IMR-90 (cell line): ENCODE measurements at regions not wholly inside any gene's neighbourhood (a gene's known extent, or its start where the extent isn't known, plus 50 kb on each side); places are given as distances from the start of the nearest gene placed in this dataset.

Experiments used
- ATAC-seq: fragments of 200-7000 bp; cut with Tn5 transposase; 2 replicates; pipeline ENCODE4 v1.9.1; 2020; ENCODE audit warnings: low read depth, mild to moderate bottlenecking, moderate library complexity
- BruUV-seq: library from RNA; stranded (reverse); fragments of 400-500 nt; replicated peaks from 2 replicates; lab custom pipeline; 2021; lab: Mats Ljungman, UMichigan
- CTCF ChIA-PET: fragments of 300-600 bp; formaldehyde crosslinking; extraction: SDS; loops from one replicate; lab custom pipeline; 2021; ENCODE audit warnings: antibody characterized with exemption; lab: Yijun Ruan, JAX
- POLR2A ChIA-PET: fragments of 300-600 bp; sonication (Branson Sonifier 250); formaldehyde crosslinking; loops from one replicate; lab custom pipeline; 2022; ENCODE audit warnings: antibody characterized with exemption; ENCODE audit not compliant: unreplicated experiment; lab: Charles Lee
- DNase-seq: peaks from one replicate; pipeline ENCODE4 v3.0.0; 2013
- H2AFZ ChIP-seq: replicated peaks from 2 replicates; pipeline ENCODE3; 2013; ENCODE audit warnings: low read length, mild to moderate bottlenecking; ENCODE audit not compliant: poor library complexity
- H2AK5ac ChIP-seq: 2 replicates; pipeline ENCODE4 v1.6.1; 2013; ENCODE audit warnings: low read depth, low read length, inconsistent platforms
- H2AK9ac ChIP-seq: replicated peaks from 2 replicates; pipeline ENCODE3; 2013; ENCODE audit warnings: mild to moderate bottlenecking, low read depth, low read length, moderate library complexity; ENCODE audit not compliant: poor library complexity
- H2BK120ac ChIP-seq: 2 replicates; pipeline ENCODE4 v1.6.1; 2013; ENCODE audit warnings: low read depth, low read length, inconsistent platforms
- H2BK15ac ChIP-seq: 3 replicates; pipeline ENCODE4 v1.6.1; 2013; ENCODE audit warnings: low read depth, low read length, inconsistent platforms
- H2BK20ac ChIP-seq: 2 replicates; pipeline ENCODE4 v1.6.1; 2013; ENCODE audit warnings: low read depth, mild to moderate bottlenecking, inconsistent platforms, low read length, moderate library complexity
- H2BK5ac ChIP-seq: 2 replicates; pipeline ENCODE4 v1.6.1; 2013; ENCODE audit warnings: mild to moderate bottlenecking, low read depth, low read length, inconsistent platforms; ENCODE audit not compliant: poor library complexity, severe bottlenecking
- H3K14ac ChIP-seq: replicated peaks from 2 replicates; pipeline ENCODE4 v1.6.1; 2013; ENCODE audit warnings: low read depth, low read length, inconsistent platforms
- H3K18ac ChIP-seq: 2 replicates; pipeline ENCODE4 v1.6.1; 2013; ENCODE audit warnings: low read depth, low read length, control low read depth
- H3K23ac ChIP-seq: 2 replicates; pipeline ENCODE4 v1.6.1; 2013; ENCODE audit warnings: low read depth, low read length, inconsistent platforms
- H3K27ac ChIP-seq: 2 replicates; pipeline ENCODE4 v1.5.1; 2013; ENCODE audit warnings: mild to moderate bottlenecking, control low read depth, low read length; ENCODE audit not compliant: insufficient read depth
- H3K27me3 ChIP-seq: 2 replicates; pipeline ENCODE4 v1.6.1; 2013; ENCODE audit warnings: low read length; ENCODE audit not compliant: control insufficient read depth, insufficient read depth
- H3K36me3 ChIP-seq: 2 replicates; pipeline ENCODE4 v1.6.1; 2013; ENCODE audit warnings: low read length, mixed read lengths; ENCODE audit not compliant: control insufficient read depth, insufficient read depth
- H3K4ac ChIP-seq: 2 replicates; pipeline ENCODE4 v1.6.1; 2013; ENCODE audit warnings: low read depth, low read length, inconsistent platforms
- H3K4me1 ChIP-seq: 2 replicates; pipeline ENCODE4 v1.6.1; 2013; ENCODE audit warnings: low read length, mixed read lengths; ENCODE audit not compliant: control insufficient read depth, insufficient read depth
- H3K4me2 ChIP-seq: 2 replicates; pipeline ENCODE4 v1.6.1; 2013; ENCODE audit warnings: low read depth, mild to moderate bottlenecking, control low read depth, low read length, moderate library complexity
- H3K4me3 ChIP-seq: 2 replicates; pipeline ENCODE4 v1.5.1; 2013; ENCODE audit warnings: low read depth, mild to moderate bottlenecking, control low read depth, low read length, moderate library complexity; ENCODE audit not compliant: insufficient read depth
- H3K56ac ChIP-seq: 2 replicates; pipeline ENCODE4 v1.6.1; 2013; ENCODE audit warnings: low read length, inconsistent platforms; ENCODE audit not compliant: insufficient read depth; ENCODE audit errors: extremely low read depth
- H3K79me1 ChIP-seq, 2 experiments: 2 replicates each; pipeline ENCODE4 v1.6.1; 2013; ENCODE audit warnings: low read length in 2 of 2, inconsistent platforms in 1 of 2, low read depth in 1 of 2
- H3K9ac ChIP-seq: 2 replicates; pipeline ENCODE4 v1.6.1; 2013; ENCODE audit warnings: low read depth, low read length, control low read depth
- H3K9me1 ChIP-seq: 2 replicates; pipeline ENCODE4 v1.6.1; 2013; ENCODE audit warnings: low read length, inconsistent platforms; ENCODE audit not compliant: insufficient read depth
- H3K9me3 ChIP-seq: 2 replicates; pipeline ENCODE4 v1.6.1; 2013; ENCODE audit warnings: low read length; ENCODE audit not compliant: control insufficient read depth, insufficient read depth
- H4K20me1 ChIP-seq: 2 replicates; pipeline ENCODE4 v1.6.1; 2013; ENCODE audit warnings: low read length, inconsistent platforms; ENCODE audit not compliant: insufficient read depth
- H4K5ac ChIP-seq: 2 replicates; pipeline ENCODE4 v1.6.1; 2013; ENCODE audit warnings: mild to moderate bottlenecking, low read depth, low read length, control low read depth
- H4K8ac ChIP-seq, 2 experiments: 2 replicates each; pipeline ENCODE4 v1.6.1; 2013; ENCODE audit warnings: low read depth in 2 of 2, low read length in 2 of 2, control low read depth in 1 of 2, inconsistent platforms in 1 of 2
- H4K91ac ChIP-seq: 2 replicates; pipeline ENCODE4 v1.6.1; 2013; ENCODE audit warnings: low read depth, low read length, inconsistent platforms; ENCODE audit not compliant: insufficient read depth
- BHLHE40 ChIP-seq: fragments of 150-350 bp; IDR thresholded peaks from 2 replicates; pipeline ENCODE4 v1.6.1; 2016; ENCODE audit warnings: mild to moderate bottlenecking, low read depth, low read length
- CHD1 ChIP-seq: IDR thresholded peaks from 2 replicates; pipeline ENCODE4 v1.6.1; 2012; ENCODE audit warnings: low read depth, low read length, improper control_type of control experiment
- CTCF ChIP-seq: conservative IDR thresholded peaks from 2 replicates; pipeline ENCODE4 v1.5.1; 2012; ENCODE audit warnings: mild to moderate bottlenecking, low read depth, low read length, improper control_type of control experiment
- ELK1 ChIP-seq: fragments of 150-350 bp; IDR thresholded peaks from 2 replicates; pipeline ENCODE4 v1.6.1; 2016; ENCODE audit warnings: low read depth, mild to moderate bottlenecking, low read length, moderate library complexity, borderline replicate concordance
- MAFK ChIP-seq: IDR thresholded peaks from 2 replicates; pipeline ENCODE4 v1.6.1; 2012; ENCODE audit warnings: low read depth, low read length, improper control_type of control experiment
- NFE2L2 ChIP-seq: fragments of 150-350 bp; IDR thresholded peaks from 2 replicates; pipeline ENCODE4 v1.6.1; 2016; ENCODE audit warnings: low read depth, mild to moderate bottlenecking, low read length
- POLR2A ChIP-seq: IDR thresholded peaks from 2 replicates; pipeline ENCODE4 v1.6.1; 2012; ENCODE audit warnings: mild to moderate bottlenecking, low read depth, low read length
- RAD21 ChIP-seq: IDR thresholded peaks from 2 replicates; pipeline ENCODE4 v1.6.1; 2012; ENCODE audit warnings: low read length, improper control_type of control experiment
- RFX5 ChIP-seq: IDR thresholded peaks from 2 replicates; pipeline ENCODE4 v1.8.0; 2012; ENCODE audit warnings: low read depth, mild to moderate bottlenecking, low read length, moderate library complexity
- SMC3 ChIP-seq: fragments of 150-350 bp; IDR thresholded peaks from 2 replicates; pipeline ENCODE4 v1.6.1; 2016; ENCODE audit warnings: low read depth, mild to moderate bottlenecking, antibody characterized with exemption, low read length, moderate library complexity
- USF2 ChIP-seq: fragments of 150-350 bp; IDR thresholded peaks from 2 replicates; pipeline ENCODE4 v1.6.1; 2017; ENCODE audit warnings: mild to moderate bottlenecking, antibody characterized with exemption, low read length, low read depth
- WGBS, 2 experiments: methylation state at CpG; one replicate each; pipeline versions ENCODE4 v1.1.5 to v1.1.7; 2013; ENCODE audit warnings: missing lambda C conversion rate in 2 of 2; ENCODE audit not compliant: insufficient read length in 1 of 2; ENCODE audit errors: extremely low coverage in 2 of 2; 5-methylcytosine and 5-hydroxymethylcytosine counted together
- dilution Hi-C: fragments of 300-500 bp; cut with HindIII; formaldehyde crosslinking; loops from one replicate; pipeline ENCODE4 v1.14.3; 2018; ENCODE audit warnings: low sequenced_read_pairs; ENCODE audit not compliant: unreplicated experiment
- in situ Hi-C: fragments of 300-500 bp; cut with MboI; formaldehyde crosslinking; loops from 3 replicates; pipeline ENCODE4 v1.14.3; 2019; ENCODE audit warnings: low sequenced_read_pairs, inconsistent platforms, mixed read lengths
- intact Hi-C: fragments of 100-400 bp; cut with micrococcal nuclease; formaldehyde crosslinking; loops from 2 replicates; pipeline ENCODE4 v1.10.0; 2022

- Histone ChIP-seq H3K14ac (no peak overlapping the region), H2AFZ (no peak overlapping the region), H2BK120ac (no peak overlapping the region), H3K18ac (no peak overlapping the region), H2AK9ac (no peak overlapping the region), H3K4me2 (no peak overlapping the region), H3K27me3 (peaks cover 3% of the 10 kb centered on the region; the same call in 1 of the 2 replicates), H3K9me3 (no peaks in the 10 kb centered on the region), H2BK5ac (no peak overlapping the region), H3K23ac (no peak overlapping the region), H3K36me3 (no peaks in the 10 kb centered on the region), H3K9me1 (no peaks in the 10 kb centered on the region), H4K91ac (no peak overlapping the region), H4K5ac (no peak overlapping the region), H3K4ac (no peak overlapping the region), H2BK20ac (no peak overlapping the region), H3K27ac (no peak overlapping the region), H4K8ac (no peak overlapping the region), H3K56ac (no peak overlapping the region), H2AK5ac (no peak overlapping the region), H3K79me1 (no peaks in the 10 kb centered on the region), H3K4me1 (no peaks in the 10 kb centered on the region), H3K9ac (no peak overlapping the region), H3K4me3 (no peak overlapping the region), H4K20me1 (no peaks in the 10 kb centered on the region), H2BK15ac (no peak overlapping the region)
- no CpG with 5 or more reads among the region's 3 CpGs for WGBS, 2 experiments
- CTCF ChIA-PET: no interaction called here
- in situ Hi-C loops (no loop called here), intact Hi-C loops (no loop called here), dilution Hi-C loops (no loop called here)
- DNase-seq (no peak), ATAC-seq (no peak)
- POLR2A ChIA-PET: no interaction called here
- BruUV-seq: no TSS peak
- no peak for TF ChIP-seq SMC3
- no peak for TF ChIP-seq USF2
- no peak for TF ChIP-seq RFX5
- no peak for TF ChIP-seq CHD1
- TF ChIP-seq ELK1: no peak
- TF ChIP-seq NFE2L2: no peak
- no peak for TF ChIP-seq MAFK
- no peak for TF ChIP-seq POLR2A
- no peak for TF ChIP-seq RAD21
- no peak for TF ChIP-seq CTCF
- TF ChIP-seq BHLHE40: no peak
These were observed 514.6 kb downstream of the ZNF608 start for GRCh38 chr5:124231802-124232201.
